Stimulated activated CD8-positive, alpha-beta memory T cell treated with anti-CD3 and anti-CD28 coated beads, Interleukin-15, amount 100 ng/mL, for 4 hours (primary cell): ENCODE measurements at regions not wholly inside any gene's neighbourhood (a gene's known extent, or its start where the extent isn't known, plus 50 kb on each side); places are given as distances from the start of the nearest gene placed in this dataset.
"Not testable (repeated sequence)": the region's sequence is repeated elsewhere in the genome, so short reads cannot be mapped to it uniquely, and the experiment has no call there.

Experiments used
- DNase-seq, 2 donors: peaks; one replicate each; pipeline ENCODE4 v3.0.0-alpha.2; 2020; ENCODE audit warnings: low read depth in 2 of 2

DNA sequence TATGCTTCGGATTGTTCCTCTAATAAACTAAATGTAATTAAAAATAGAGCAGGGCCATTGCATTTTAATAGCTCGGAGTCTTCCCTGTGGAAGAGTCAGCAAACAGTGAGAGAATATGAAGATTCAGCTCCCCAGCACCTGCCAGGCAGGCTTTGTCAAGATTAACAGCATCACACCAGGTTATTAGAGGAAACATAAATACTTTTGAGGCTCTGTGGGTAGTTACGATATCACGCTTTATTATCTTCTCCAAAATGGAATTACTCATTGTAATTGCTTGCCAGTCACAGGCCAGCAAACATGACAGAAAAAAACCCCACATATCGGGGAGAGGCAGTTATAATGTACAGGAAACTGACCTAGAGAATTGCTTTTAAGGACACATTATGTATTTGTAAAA is 303.9 kb downstream of the CPS1 start:
- no peak for DNase-seq

DNA sequence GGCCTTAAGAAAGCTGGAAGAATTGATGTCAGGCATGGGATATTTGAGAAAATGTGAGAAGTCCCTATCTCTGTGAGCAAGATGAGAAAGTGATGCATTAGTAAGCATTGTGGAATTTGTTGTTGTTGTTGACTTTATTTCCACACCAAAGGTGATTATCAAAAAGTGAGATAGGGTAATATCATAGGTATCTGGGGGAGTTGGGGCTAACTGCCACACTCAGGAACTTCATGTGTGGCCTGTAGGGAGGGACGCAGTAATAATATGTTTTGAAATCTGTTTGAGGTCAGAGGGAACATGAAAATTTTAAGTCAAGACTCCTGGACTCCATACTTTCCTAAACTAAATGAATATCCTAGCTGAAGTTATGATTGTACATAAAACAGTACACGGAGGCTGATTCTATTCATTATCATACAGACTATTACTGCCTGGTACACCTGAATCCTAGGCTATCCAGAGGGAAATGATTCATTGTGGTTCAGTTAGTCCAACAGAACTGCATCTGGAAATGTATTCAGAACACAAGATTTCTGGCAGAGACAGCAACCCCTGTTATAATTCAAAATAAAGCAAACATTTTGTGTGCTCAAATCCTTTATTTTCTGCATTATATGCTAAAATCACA is 304.8 kb downstream of the CPS1 start:
- no peak for DNase-seq

GRCh38 chr2:210862283-210863065 is 306.1 kb downstream of the CPS1 start:
- no peak for DNase-seq

GRCh38 chr2:210863283-210863682 is 306.9 kb downstream of the CPS1 start:
- DNase-seq: no peak

GRCh38 chr2:210871566-210871965 is 315.2 kb downstream of the CPS1 start:
- not testable (repeated sequence) for DNase-seq

DNA sequence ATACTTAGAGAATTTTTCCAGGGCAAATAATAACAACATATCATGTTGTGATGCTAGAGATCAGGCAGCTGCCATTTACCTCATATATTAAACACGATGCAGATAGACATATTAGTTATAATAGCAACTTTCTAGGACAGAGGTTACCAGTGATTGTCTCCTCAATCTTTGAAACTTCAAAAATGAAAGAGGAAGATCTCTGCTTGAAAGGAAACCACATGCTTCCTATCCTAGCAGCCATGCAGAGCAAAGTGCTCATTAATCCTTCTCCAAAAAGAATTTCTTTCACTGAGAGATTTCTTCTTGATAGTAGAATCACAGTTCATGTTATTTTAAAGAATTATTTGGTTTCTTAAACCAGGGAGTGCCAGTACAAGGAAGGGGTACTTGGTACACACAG is 317.2 kb downstream of the CPS1 start:
- no peak for DNase-seq

- DNase-seq: no peak
Measured at GRCh38 chr2:210884227-210884626, 327.8 kb downstream of the CPS1 start.

DNA sequence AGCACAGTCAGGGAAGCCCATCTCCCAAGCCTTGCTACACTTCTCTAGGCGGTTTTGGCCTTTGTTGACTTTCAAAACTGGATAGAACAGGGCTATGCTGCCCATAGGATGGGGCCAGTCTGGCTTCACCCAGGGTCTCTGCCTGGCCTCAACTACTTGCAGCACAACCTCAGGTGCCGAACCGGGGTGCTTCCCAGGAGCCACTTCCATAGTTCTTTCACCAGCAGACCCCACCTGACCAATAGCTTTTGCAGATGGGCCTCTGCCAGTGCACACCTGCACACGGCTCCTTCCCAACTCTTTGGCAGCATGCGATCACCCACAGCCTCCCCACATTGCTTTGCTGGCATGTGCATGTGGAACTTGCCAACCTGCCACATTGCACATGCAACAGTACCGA is 331.6 kb downstream of the CPS1 start:
- no peak for DNase-seq

DNA sequence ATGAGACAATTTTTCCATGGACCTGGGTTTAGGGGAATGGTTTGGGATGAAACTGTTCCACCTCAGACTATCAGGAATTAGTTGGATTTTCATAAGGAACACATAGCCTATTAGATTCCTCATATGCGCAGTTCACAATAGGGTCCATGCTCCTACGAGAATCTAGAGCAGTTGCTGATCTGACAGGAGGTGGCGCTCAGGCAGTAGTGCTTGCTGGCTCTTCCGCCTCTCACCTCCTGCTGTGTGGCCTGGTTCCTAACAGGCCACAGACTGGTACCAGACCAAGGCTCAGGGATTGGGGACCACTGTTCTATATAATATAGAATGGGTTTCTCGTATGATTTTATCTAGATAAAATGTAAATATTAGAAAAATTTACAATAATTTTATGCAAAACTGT is 338.7 kb downstream of the CPS1 start:
- DNase-seq: no peak

DNA sequence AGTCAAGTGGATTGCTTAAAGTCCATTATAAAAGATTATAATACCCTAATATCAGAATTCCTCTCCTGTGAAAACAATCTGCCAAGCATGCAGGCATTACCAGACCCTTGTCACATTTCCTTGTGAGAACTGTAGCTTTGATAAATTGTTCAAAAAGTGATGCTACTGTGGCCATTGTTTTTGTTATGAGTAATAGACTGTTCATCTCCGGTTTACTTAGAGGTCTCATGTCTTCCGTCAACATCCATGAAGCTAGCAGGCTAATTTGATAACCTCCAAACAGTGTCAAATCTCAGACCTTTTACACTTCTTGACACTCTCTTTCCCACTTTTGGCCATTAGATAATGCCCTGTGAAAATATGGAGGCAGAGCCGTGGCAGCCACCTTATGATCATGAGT is 342.7 kb downstream of the CPS1 start:
- no peak for DNase-seq

DNA sequence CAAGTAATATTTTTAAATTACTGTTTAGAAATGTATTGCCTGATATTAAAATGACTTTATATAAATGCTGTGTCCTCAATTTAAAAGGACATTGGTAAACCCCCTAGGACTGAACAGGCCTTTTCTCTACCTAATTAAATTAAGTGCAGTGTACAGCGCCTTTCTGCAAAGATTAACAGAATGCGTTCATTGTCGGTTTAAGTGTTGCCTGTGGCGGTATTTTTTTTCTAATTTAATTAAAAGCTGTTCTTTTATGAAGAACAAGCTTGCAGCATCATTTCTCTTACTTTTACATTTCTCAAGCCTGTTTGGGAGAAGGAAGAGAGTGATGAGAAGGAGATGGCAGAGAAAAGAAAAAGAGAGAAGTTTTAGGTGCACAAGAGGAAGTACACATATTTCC is 344.9 kb downstream of the CPS1 start:
- DNase-seq: no peak

DNA sequence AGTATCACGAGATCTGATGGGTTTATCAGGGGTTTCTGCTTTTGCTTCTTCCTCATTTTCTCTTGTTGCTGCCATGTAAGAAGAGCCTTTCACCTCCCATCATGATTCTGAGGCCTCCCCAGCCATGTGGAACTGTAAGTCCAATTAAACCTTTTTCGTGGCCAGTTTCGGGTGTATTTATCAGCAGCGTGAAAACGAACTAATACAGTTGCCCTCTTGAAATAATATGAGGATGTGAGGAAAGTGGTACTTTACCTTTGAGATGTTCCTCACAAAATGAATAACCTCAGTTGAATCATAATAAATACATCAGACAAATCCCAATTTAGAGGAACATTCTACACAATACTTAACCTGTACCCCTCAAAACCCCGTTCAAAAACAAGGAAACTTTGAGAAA is 356.4 kb downstream of the CPS1 start:
- no peak for DNase-seq

DNA sequence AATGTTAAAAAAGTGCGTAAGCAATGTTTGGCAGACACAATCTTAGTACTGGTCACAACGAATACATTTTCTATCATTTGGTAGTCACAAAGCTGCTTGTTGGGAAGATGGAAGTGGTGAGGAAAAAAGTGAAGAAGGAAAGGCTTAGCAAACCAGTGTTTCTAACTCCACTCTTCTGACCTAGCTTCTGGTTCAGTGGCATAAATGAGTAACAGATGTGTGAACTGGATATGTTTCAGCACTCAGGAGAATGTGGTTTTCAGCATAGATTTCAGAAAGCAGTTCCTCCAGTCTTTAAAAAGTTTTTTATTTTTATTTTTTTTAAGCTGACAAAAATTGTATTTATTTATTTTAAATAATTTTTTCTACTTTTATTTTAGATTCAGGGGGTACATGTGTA is 357.1 kb downstream of the CPS1 start:
- DNase-seq: no peak

- no peak for DNase-seq
Measured at GRCh38 chr2:210915912-210916311, 359.5 kb downstream of the CPS1 start.

DNA sequence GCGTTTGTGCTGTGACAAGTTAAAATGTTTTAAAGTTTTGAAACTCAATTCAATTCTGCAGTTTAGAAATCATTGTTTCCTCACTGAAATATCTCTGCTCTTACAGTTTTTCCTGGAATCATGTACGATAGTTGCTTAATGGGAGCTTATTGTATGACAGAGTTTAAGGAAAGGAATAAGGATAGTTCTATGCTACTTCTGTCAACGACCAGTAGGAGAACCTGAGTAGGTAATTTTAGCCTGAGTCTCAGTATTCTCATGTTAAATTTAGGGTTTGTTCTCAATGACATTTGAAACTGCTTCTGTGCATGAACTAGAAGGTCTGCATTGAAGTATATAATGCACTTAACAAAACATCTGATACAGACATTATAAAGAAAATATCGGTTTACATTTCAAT is 361.1 kb downstream of the CPS1 start:
- DNase-seq: no peak

DNA sequence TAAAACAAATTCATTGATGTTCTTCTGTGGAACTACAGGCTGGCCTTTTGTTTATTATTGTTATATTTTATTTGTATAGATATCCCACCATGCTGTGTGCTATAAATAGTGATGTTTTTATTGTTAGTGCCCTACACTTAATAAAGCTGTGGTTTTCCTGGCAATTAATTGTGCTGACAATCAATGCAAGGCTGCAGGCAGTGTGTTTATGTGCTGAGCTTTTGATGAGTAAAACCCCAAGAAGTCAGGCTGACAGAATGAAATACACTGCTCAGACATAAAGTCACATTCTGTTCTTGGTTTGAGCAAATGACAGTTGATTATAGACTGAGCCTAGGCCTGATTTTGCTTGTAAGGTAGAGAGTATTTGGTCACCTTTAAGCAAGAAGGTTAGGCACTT is 362.7 kb downstream of the CPS1 start:
- no peak for DNase-seq

- no peak for DNase-seq
Measured at GRCh38 chr2:210922419-210922818, 366.0 kb downstream of the CPS1 start.

DNA sequence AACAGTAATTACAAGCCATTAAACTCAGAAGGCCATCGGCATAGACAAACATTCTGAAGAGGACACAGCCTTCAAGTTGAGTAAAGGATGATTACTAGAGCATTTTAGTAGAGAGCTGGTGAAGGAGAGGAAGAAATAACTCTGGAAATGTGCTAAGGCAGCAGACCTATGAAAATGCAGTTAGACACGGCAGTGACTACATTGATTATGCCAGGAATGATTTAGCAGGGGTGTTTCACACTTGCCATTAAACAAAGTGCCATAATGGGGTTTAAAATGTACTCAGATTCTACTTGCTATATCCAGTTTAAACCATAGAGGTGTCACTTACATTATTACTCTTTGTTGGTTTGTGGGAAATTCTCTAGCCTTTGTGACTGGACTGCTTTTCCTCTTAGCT is 372.3 kb downstream of the CPS1 start:
- no peak for DNase-seq

DNA sequence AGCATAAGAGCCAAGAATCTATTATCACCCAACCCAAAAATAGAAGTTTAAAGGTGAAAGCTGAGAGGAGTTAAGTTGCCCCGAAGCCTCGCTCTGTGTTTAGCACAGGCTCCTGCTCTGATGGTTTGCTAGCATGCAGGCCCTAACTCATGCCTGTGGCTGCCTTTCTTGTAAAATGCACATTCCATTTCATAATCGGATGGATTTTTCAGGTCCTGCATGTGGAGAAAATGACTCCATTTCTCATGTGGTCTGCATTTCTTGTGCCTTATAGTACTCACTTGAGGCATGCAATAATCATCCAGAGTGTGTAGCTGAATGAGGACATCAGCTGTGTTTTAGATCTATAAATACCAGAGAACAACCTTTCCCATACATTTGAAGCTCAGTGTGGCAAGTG is 381.8 kb downstream of the CPS1 start:
- no peak for DNase-seq

DNA sequence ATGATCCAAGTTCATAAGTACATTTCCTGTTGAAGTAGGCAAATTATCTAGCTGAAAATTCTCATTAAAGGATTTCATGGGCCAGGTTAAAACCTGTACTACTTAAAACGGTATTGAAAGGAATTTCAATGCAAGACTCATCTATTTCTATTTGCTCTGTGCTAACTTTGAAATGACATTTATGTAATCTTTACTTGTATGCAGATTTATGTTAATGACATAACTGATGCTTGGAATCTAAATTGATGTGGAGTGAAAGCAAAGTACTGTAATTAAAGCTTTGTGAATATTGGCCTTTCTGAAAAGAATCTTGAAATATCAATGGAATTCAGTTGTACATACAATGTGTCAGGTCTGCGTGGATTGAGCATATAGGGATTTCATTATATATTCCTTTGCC is 390.0 kb downstream of the CPS1 start:
- no peak for DNase-seq

DNA sequence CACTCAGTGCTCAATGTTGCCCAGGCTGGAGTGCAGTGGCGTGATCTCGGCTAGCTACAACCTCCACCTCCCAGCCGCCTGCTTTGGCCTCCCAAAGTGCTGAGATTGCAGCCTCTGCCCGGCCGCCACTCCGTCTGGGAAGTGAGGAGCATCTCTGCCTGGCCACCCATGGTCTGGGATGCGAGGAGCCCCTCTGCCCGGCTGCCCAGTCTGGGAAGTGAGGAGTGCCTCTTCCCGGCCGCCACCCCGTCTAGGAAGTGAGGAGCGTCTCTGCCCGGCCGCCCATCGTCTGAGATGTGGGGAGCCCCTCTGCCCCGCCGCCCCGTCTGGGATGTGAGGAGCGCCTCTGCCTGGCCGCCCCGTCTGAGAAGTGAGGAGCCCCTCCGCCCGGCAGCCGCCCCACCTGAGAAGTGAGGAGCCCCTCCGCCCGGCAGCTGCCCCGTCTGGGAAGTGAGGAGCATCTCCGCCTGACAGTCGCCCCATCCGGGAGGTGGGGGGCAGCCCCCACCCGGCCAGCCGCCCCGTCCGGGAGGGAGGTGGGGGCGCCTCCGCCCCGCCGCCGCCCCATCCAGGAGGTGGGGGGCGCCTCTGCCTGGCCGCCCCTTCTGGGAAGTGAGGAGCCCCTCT is 394.1 kb downstream of the CPS1 start:
- DNase-seq: not testable (repeated sequence)

GRCh38 chr2:210954386-210954907 is 398.0 kb downstream of the CPS1 start:
- DNase-seq: no peak

GRCh38 chr2:210955591-210955990 is 399.2 kb downstream of the CPS1 start:
- DNase-seq: no peak
